G401.6 (cell line): ENCODE measurements at regions not wholly inside any gene's neighbourhood (a gene's known extent, or its start where the extent isn't known, plus 50 kb on each side); places are given as distances from the start of the nearest gene placed in this dataset.
"Not testable (repeated sequence)": the region's sequence is repeated elsewhere in the genome, so short reads cannot be mapped to it uniquely, and the experiment has no call there.

Experiments
- FAIRE-seq: peaks from 2 replicates; lab custom pipeline; 2012; peaks lifted over from hg19 to GRCh38; lab: Jason Lieb, UNC

DNA sequence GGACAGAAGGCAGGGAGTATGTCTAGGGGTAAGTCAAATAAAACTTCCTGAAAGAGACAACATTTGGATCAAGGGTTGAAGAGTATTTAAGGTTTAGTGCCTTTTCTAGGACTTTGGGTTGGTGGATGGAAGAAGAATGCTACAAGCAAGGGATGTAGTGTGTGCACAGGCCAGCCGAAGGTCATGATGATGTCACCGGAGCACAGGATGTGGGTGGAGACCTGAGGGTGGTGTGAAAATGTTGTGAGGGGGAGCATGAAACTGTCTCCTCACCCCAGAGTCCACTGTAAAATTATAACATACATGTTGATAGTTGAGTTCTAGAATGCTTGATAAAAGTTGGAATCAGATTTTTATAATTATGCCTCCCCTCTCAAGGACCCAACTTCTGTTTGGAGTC, 553.3 kb upstream of the SGCD start:
- FAIRE-seq, result no peak

DNA sequence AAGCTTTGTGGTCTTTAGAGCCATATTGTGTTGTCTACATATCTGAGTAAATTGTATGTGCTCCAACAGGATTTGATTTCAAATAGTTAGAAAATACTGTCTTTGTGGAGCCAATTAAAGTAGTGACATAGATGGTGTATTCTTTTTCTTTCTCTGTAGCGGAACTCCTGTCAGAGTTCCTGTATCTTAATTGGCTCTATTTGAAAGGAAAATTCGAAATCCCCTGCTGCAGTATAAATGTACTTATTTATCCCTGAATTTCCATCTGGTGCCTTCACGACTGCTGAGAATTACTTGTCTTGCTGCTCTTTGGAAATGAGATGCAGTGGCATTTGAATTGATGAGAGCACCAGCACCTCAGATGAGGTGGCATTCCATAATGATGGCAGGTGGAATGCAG, 546.7 kb upstream of the SGCD start:
- FAIRE-seq, result no peak

DNA sequence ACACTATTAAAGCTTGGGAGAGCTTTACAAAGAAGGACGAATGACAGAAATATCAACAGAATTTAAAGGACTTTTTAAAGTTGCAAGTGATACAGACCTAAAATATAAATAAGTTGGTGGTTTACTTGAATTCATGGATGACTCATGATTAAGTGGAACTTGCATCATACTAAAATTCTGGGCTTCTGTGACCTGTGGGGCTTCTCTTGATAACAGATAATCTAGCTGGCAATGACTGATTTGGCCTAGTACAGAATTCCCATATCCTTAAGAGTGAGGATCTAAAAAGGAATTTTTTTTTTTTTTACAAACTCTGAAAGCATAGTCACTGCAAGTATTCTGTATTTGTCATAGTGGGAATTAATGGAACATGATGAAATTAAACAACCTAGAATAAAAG, 543.7 kb upstream of the SGCD start:
- FAIRE-seq, result no peak

DNA sequence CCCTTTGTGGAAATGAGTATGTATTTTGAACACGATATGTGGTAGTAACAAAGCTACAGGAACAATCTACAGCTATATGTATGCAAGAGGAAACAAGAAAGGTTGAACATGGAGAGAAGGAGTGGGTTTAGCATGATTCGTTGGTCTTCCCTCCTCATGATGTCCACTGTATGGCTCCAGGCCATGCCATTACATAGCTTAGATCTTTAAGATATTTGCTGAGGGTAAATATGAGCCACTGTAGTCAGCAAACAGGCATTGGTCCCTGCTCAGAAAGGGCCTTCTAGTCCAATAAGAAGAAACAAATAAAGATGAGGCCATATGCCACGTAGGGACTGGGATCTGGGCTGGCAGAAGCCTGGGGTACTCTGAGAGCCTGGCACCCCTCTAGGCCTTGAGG, 543.2 kb upstream of the SGCD start:
- no peak for FAIRE-seq

DNA sequence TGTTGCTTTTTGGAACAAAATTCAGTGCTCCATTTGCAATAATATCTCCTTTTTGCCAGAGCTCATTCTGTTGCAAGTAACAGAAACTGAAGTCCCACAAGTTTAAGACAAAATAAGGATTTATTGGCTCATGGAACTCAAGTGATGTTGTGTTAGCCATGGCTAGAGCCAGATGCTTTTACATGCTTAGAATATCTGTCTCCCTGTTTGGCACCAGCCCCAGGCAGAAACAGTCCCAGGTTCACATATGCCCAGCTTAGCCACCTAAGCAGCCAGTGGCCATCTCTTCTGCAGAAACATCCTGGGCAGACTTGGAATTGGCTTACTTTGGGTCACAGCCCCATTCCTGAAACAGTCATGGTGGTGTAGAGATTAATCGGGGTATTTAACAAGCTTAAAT, 540.9 kb upstream of the SGCD start:
- FAIRE-seq, result no peak

DNA sequence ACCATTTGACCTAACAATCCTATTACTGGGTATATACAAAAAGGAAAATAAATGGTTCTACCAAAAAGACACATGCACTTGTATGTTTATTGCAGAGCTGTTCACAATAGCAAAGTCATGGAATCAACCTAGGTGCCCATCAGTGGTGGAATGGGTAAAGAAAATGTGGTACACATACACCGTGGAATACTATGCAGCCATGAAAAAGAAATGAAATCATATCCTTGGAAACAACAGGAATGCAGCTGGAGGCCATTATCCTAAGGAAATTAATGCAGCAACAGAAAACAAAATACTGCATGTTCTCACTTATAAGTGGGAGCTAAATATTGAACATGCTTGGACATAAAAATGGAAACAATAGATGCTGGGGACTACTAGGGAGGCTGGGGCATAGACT, 534.1 kb upstream of the SGCD start:
- no peak for FAIRE-seq

DNA sequence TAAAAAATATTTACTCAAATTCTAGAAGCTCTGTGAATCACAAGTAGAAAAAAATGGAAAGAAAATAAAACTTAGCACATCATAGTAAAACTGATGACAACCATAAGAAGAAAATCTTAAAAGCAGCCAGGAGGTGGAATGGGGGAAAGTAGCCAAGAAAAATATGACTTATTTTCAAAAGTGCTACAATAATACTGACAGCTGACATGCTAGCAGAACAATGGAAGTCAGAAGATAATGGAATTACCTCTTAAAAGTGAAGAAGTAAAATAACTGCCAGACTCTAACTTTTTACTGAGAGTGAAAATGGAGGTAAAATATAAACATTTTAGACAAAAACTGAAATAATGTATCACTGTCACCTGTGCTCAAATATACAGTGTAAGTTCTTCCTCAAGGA, 532.2 kb upstream of the SGCD start:
- no peak for FAIRE-seq

DNA sequence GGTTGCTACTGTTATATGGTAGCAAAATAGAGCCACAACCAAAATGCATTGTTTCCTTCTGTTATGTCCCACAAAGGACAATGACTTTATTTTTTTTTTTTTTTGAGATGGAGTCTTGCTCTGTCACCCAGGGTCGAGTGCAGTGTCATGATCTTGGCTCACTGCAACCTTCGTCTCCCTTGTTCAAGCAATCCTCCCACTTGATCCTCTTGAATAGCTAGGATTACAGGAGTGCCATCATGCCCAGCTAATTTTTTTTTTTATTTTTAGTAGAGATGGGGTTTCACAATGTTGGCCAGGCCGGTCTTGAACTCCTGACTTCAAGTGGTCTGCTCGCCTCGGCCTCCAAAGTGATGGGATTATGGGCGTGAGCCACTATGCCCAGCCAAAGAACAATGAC, 527.7 kb upstream of the SGCD start:
- no peak for FAIRE-seq

DNA sequence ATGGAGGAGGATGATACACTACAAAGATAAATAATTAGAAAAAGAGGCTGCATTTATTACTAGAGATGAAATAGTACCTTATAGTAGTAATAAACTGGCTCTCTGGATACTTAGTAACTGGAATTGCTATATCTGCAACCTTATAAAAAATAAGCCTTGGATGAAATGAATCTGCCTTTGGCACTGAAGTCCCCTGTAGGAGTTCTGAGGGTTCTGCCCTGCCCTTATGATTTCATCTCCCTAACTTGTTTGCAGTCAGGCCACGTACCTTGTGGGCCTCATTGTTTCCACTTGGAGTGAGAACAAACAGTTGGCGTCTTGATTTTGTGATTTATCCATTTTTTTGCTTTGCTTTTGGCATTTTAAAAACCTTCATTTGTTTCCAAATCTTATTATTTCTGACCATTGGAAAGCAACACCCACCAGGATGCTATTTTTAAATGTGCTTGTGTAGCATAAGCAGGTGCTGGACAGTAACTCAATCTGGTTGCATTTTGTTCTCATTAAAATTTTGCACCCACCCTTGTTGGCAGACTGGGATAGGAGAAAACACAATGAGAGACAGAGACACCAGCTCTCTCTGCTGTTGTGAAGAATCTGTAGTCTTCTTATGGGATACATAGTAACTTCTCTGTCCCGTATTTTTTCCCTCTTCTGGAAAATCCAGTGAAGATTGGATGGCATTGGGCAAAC, 518.9 kb upstream of the SGCD start:
- no peak for FAIRE-seq

DNA sequence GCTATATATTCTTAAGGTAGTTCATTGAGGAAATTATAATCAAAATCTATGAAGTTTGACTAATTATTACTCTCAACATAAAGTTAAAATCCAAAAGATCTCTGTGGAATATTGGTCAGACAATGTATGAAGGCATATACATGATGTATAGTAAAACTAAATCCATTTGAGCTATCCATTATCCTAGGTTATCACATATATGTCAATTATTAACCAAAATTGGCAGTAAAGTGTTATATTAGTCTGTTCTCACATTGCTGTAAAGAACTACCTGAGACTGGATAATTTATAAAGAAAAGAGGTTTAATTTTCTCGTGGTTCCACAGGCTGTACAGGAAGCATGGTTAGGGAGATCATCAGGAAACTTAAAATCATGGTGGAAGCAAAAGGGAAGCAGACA, 511.7 kb upstream of the SGCD start:
- FAIRE-seq, result no peak

DNA sequence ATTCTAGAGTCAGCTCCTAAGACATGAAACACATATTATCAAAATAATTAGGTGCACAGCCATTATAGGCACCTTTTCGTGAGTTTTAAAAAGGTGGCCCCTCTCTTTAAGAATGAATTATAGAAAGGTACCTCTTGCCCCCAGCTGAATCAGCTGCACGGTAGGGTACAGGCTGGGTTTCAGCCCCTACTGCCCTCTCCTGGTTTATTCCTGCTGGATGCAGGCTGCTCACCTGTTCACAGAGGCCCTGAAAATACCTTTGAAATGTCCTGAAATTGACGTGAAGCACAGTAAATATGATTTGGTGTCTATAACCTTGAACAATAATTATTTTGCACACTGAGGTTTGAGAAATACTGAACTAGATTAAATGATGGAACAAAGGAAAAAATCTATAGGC, 504.8 kb upstream of the SGCD start:
- no peak for FAIRE-seq

DNA sequence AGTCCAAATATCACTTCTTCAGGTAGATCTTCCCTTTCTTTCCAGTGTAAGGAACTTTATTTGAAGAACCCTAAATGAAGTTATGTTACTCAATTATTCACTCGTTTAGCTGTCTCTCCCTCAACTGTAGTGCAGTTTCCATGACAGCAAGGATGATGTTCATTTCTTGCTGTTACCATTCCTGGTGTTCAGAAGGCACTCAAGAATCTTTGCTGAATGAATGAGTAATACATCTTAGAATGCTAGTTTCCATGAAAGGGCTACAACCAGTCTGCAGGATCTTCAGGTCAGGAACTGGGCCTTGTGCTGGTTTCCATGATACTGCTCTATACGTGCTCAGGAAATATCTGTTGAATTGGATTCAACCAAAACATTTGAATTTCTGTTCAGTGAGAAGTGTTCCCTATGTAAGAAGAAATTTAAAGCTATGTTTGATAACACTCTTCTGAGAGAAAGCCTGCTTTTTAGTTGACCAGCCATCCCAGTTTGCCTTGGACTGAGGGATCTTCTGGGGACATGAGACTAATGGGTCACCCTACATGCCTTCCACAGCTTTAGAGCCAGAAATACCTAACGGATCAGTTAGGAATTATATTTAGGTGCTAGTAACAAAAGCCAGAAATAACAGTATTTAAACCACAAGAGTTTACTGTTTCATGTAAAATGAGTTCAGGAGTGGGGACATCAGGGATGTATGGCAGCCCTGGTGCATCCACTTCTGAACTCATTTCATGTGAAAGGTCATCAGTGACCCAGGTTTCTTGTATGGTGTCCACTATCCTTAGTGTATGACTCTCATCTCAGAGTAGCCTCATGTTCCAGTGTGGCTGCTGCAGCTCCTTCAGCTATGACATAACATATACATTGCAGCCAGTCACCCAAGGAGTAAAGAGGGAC, 500.1 kb upstream of the SGCD start:
- FAIRE-seq, result no peak

DNA sequence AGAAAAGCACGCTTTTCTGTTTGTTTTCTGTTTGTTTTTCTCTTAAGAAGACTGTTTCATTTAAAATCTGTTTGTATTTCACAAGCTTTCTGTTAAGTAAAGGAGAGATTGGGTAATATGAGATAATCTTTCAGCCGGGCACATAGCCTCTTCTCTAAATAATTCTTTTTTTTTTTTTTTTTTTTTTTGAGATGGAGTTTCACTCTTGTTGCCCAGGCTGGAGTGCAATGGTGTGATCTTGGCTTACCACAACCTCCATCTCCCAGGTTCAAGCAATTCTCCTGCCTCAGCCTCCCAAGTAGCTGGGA, 499.5 kb upstream of the SGCD start:
- not testable (repeated sequence) for FAIRE-seq

DNA sequence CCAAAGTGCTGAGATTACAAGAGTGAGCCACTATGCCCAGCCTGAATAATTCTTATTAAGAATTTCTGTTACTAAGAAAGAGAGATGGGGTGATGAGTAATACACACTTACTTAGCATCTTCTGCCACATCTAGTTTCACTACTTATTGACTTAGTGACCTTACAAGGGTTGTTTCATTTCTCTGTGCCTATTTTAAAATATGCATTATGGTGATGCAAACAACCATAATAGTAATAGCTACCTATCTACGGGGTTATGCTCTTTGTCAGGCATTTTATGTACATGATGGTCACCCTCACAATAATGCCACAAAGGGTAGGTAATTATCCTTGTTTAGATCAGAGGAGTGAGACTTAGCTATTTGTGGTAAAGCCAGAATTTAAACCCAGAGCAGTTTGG, 499.0 kb upstream of the SGCD start:
- FAIRE-seq, result no peak

DNA sequence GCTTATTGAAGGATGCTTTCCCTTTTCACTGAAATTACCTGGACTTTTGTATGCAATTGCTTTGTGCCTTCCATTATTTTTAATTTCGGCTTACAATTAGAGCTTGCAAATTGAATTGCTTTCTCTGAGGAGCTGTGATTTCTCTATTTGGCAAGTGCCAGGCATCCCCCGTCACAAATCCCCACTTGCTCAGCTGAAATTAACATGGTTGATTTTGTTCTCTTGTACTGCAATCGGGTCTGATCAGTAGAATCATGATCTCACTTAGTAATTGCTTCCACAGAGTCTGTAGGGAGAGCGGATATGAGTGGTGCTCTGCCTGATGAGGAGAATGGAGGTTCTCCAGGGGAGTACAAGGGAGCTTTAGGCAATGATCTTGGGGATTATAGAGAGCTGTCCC, 495.5 kb upstream of the SGCD start:
- FAIRE-seq, result no peak

DNA sequence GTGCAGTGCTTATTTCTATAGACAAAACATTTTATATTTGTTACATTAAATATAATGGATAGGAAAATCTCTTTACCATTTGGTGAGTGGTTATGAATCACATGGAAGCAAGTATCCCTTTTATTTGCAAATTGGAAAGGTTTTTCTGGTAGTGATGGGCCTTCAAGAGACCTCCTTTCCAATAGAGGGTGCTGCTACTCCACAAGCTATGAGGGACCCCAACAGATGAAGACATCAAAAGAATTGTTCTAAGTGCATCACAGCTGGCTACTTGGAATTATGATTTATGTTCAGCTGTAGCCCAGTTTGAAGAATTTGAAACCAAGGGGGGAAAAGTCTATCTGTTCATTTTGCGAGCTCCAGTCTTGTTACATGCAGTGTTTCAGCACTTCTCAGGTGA, 493.7 kb upstream of the SGCD start:
- FAIRE-seq, result no peak

DNA sequence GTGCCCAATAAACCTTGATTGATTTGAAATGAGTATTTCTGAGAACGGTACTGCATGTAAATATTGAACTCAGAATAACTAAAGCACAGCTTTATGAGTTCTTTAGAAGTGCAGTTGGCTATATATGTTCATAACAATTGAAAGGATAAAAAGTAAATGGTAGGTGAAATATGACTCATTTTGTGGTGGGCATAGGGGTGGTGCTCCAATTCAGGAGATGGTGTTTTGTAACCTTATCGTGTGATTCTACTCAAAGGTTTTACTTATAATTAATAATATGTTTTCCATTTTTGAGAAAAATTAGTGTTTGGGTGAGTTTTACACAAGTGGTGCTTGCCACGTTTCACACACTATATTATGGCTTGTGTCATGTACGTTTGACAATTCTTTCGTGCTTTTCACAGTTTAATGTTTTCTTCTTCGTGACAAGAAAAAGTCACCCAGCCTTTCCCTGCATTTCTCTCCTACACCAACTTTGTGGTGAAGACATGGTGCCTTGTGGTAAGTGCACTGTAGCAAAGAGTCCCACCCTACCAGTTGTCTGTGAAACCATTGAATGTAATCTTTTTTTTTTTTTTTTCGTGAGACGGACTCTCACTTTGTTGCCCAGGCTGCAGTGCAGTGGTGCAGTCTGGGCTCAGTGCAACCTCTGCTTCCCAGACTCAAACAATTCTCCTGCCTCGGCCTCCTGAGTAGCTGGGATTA, 492.5 kb upstream of the SGCD start:
- no peak for FAIRE-seq

DNA sequence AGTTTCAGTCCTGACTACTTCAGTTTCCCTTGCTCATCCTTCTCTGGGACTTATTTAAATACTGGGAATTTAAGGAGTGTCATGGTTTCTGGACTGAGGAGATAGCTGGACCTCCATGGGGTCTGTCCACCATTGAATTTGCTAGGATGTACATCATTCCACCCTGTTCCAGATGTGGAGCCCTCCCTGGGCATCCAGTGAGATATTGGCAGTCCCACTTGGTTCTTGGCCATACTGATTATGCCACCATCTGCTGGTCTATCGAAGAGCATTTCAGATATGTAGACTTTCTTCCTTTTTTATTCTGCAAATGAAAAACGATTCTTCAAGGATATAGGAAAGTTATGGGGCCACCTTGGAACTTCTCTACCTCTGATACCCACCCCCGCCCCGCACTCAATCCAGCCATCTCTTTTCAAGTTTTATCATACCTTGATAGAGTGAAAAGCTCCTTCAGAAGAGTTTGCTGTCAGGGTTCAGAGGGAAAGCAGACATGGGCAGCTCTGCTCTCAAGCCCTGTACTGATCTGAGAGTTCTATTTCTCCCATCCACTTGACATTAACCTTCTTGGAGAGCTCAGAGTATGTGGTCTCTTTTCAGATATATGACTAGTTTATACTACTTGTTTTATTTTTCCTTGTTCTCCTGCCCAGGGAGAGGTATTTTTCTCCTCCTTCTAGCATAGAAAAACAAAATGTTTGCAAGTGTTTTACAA, 490.7 kb upstream of the SGCD start:
- FAIRE-seq, result no peak

DNA sequence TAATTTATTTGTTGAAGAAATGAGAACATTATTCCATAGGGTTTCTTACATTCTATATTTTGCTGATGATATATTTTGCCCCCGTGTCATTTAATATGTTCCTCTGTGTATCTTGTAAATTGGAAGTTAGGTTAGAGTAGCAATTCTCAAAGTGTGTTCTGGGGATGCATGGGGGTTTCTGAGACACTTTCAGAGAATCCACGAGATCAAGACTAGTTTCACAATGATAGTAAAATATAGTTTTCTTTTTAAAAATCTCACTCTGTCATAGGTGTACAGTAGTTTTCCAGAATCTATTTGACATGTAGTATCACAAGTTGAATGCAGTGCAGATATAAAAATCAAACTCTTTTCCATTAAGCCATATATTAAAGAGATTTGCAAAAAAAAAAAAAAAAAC, 488.6 kb upstream of the SGCD start:
- no peak for FAIRE-seq

DNA sequence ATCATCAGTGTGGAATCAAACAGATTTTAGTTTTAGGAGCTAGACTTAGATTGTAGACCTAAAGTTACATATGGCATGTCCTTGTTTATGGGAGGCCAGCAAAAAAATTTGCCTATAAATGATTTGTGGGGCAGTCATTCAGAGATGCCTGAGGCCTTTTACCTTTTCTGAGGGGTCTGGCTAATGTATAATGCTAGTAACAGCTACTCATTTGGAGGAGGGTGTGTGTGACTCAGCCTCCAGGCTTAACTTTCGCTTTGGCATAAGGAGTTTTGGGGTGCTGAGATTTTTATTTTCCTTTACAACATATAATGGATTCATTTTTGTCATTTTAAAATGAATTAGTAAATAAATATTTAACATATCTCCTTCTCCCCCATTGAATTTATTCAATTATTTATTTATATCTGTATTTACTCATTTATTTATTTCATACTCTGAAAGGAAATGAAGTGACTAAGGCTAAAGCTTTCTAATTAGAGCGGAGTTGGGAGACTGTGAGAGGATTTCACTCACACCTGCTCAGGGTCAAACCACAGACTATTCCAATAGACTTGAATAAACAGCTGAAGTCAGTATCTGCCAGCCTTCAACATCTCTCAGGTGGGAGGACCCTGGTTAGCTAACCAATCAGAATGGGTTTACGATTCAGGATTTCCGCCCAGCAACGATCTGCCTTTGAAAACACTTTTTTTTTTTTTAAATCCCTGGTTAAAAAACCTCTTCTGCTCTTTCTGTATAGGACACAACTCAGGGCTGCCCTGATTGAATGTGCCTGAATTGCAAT, 487.5 kb upstream of the SGCD start:
- FAIRE-seq, result no peak

DNA sequence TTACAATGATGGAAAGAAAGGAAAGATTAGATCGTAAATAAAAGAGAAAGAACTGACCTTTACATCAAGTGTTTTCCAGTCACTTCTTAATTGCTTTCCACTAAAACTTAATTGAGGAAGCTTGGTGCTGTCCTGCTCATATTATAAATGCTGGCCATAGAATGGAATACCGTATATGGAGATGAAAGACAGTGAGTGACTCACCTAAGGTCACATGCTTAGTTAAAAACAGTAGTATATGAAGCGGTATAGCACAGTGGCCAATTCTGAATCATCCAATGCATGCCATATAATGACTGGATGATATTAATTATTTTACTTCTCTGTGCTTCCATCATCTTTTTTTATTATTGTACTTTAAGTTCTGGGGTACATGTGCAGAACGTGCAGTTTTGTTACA, 482.4 kb upstream of the SGCD start:
- no peak for FAIRE-seq

DNA sequence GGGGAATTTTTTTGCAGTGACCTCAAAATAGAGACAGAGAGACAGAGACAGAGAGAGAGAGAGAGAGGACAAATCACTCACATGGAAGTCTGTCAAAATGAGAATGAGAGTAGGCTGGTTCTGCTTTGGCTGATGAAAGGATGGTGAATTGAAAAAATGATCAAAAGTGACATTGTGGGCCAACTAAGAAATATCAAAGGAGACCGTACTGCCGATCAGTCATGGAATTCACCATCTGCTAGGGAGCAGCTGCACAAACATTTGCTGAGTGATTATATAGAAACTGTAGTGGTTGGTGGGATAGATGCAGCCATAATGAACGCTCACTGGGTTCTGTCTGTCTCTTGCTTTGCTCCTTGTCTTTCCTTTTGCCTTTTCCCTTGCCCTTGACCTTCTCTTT, 476.6 kb upstream of the SGCD start:
- no peak for FAIRE-seq
